HG02885 (cell line): ENCODE measurements at regions not wholly inside any gene's neighbourhood (a gene's known extent, or its start where the extent isn't known, plus 50 kb on each side); places are given as distances from the start of the nearest gene placed in this dataset.

Experiments used
- ATAC-seq: cut with Tn5 transposase; IDR thresholded peaks from one replicate; pipeline ENCODE4 v1.9.1; 2021; ENCODE audit warnings: mild to moderate bottlenecking; ENCODE audit not compliant: unreplicated experiment, poor library complexity

- ATAC-seq, result no peak
Measured at GRCh38 chr11:133593036-133593435, 60.7 kb upstream of the OPCML start.

GRCh38 chr11:133586903-133587517 lies 54.7 kb upstream of the OPCML start:
- no peak for ATAC-seq

- ATAC-seq, result no peak
Measured at GRCh38 chr11:133582750-133583149, 50.4 kb upstream of the OPCML start.

- ATAC-seq, result no peak
Measured at GRCh38 chr11:133582326-133582725, 50.0 kb upstream of the OPCML start.
